ENCODE measurements at regions not wholly inside any gene's neighbourhood (a gene's known extent, or its start where the extent isn't known, plus 50 kb on each side); places are given as distances from the start of the nearest gene placed in this dataset.

DNA sequence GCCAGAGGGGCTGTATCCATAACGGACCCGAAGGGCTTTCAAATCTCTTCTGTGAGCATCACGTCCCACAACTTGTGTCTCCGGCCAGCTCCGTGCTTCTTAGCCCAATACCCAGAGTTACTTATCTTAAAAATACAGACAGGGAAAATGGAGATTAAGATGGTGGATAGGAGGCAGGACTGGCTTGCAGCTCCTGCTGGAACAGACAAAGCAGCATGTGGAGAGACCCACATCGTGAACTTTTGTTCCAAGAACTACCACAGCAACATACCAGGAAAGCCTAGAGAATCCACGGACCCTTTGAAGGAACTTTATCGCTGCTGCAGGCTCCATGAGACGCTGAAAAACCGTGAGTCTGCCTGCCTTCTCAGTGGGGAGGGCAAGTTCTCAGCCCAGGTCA, 113.7 kb downstream of the RNASET2 start:
- DNase-seq: no peak

- DNase-seq: no peak
Measured at GRCh38 chr6:166841216-166841615, 115.1 kb downstream of the RNASET2 start.

- DNase-seq: no peak
Measured at GRCh38 chr6:166839569-166839968, 116.8 kb downstream of the RNASET2 start.

DNA sequence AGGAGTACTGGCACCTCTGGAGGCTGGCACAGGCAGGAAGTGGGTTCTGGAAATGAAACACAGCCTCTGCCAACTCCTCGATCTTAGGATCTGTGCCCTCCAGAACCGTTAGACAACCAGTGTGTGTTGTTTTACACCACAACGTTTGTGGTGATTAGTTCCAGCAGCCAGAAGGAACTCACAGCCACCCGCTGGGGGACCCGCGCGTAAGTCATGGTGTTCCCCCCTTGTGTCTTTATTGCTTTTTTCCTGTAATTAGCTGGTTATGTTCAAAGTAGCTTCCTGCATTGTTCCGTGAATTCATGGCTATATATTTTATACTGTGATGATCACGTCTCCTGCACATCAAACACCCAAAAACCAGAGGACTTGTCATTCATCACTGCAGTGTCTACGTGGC, 117.4 kb downstream of the RNASET2 start:
- no peak for DNase-seq

GRCh38 chr6:166836785-166837718, 119.3 kb downstream of the RNASET2 start:
- no peak for DNase-seq

- DNase-seq: no peak
Measured at GRCh38 chr6:166834049-166834448, 122.3 kb downstream of the RNASET2 start.

DNA sequence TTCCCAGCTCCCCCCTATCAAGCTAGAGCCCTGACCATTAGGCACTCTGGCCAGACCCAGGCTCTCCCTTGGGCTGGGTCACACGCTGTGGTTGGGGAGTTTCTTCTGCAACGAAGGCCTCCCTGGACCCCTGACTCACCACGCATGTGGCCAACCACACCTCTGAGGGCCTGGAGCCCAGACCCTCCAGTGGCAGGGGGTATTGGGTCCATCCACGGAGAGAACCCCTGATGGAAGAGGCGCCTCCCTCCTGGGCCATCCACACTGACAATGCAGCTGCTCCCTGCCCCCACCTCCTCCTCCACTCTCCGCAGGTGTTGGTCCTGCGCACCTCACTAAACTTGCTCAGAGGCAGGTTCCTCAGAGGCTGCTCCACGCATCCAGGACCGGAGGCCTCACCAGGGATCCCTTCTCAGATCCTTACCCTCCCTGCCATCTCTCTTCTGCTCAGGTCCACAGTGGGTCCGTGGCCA, 125.4 kb downstream of the RNASET2 start:
- no peak for DNase-seq

DNA sequence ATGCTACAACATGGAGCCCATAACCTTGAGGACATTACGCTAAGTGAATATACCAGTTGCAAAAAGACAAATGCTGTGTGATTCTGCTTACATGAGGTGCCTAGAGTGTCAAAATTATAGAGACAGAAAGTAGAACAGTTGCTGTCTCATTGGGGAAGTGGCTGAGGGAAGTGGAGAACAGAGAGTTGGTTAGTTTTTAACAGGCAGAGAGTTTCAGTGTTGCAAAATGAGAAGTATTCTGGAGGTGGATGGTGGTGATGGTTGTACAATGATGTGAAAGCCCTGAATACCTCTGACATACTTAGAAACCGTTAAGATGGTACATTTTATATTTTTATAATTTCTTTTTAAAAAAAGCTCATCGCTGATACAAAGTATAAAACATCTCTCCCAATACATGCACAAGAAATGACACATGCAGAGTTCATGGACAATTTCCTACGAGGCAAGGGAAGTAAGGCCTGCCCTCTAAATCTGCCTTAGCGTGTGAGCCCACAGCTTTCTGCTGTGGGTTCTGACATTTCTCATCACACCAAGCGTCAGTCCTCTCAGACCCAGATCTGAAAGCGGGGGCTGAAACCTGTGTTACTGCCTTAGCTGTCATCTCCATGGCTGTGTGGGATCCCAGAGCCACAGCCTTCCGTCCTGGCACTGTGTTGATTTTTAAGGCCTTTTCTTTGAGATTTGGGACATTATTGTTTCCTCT, 126.0 kb downstream of the RNASET2 start:
- DNase-seq: peak; percentile 50 to 82 (median 76)

- DNase-seq: no peak
Measured at GRCh38 chr6:166826264-166826663, 130.1 kb downstream of the RNASET2 start.

DNA sequence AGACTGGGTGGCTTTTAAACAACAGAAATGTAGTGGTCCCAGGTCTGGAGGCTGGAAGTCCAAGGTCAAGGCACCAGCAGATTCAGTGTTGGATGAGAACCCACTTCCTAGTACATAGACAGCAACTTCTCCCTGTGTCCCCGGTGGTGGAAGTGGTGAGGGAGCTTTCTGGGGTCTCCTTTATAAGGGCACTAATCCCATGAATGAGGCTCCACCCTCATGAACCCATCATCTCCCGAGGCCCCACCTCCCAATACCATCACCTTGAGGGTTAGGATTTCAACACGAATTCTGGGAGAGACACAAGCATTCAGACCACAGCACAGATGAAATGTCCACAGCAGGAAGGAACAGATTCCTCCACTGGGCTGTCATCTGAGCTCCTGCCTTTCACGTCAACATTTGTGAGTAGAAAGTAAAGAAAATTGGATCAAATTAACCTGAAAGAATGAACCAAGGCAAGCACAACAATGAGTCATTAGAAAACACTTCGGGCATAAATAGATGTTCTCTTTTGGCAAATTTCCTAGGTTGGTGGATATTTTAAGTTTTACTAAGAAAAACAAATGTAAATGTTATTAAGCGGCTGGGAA, 130.7 kb downstream of the RNASET2 start:
- DNase-seq: no peak

DNA sequence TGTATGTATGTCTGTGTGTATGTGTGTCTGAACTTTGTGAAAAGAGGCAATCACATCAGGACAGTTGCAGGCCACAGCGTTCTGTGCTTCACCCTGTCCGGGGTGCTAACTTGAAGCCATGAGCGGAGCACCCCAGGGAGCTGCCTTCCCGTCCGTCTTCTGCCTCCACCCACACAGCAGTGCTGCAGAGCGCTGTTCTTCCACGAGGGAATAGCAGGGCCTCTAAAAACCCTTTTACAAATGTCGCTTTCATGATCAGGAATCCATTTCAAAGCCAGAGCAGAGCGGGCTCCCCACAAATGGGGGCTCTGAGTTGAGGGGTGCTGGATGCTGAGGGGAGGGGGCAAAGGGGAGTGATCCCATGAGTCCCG, 131.5 kb downstream of the RNASET2 start:
- DNase-seq: no peak

GRCh38 chr6:166824146-166824879, 132.0 kb downstream of the RNASET2 start:
- DNase-seq: no peak

DNA sequence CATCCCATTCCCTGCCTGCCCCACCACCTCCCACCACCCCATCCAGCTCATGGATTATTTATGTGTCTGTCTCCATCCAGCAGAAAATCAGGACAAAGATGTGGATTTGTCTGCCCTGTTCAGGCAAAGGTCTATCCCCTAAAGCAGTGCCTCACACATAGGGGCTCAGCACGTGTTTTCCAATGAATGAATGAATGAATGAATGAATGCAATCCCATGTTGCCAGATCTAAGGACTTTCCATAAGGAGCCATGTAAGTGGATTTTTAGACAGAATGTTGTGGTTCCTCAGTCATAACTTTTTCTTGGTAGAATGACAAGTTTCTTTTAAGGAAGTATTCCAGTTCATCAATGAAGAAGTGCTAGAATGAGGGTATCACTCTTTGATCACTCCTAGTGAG, 133.7 kb downstream of the RNASET2 start:
- DNase-seq: no peak

DNA sequence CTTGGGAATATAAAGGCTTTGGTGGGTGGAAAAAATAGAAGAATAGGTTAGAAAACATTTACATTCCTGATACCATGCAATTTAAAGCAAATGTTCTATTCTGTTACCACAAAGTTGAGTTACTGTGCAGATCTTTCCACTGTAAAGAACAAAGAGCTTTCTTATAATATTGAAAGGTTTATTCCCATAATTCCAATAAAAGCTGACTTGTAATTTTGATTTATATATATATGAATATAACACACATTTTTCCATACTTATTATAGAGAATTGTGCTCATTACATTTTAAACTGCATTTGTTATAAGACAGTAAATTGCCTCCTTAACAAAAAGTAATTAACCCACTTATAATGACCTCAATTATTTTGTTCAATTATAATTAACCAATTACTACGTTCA, 135.9 kb downstream of the RNASET2 start:
- no peak for DNase-seq

- DNase-seq: no peak
Measured at GRCh38 chr6:166820070-166820469, 136.3 kb downstream of the RNASET2 start.

DNA sequence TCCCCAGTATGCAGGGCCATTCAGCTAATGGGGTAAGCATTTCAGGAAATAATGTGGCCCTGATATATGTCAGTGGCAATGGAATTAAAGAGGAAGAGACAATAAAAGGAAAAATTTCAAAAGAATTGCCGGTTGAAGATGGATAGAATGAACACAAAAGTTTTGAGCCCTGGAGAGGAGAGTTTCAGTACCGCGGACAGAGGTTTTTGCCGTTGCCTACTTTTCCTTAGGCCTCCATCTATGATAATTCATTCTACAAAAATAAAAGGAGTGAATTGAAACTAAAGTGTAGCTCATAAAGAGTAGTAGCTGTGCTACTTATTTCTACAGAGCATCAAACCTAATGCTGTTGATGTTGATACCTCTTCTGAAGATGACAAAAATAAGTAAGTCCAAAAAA, 140.7 kb downstream of the RNASET2 start:
- peak in 2 of 4 experiments; percentile 27 to 34 for DNase-seq

- DNase-seq: no peak
Measured at GRCh38 chr6:166814390-166814789, 142.0 kb downstream of the RNASET2 start.

DNA sequence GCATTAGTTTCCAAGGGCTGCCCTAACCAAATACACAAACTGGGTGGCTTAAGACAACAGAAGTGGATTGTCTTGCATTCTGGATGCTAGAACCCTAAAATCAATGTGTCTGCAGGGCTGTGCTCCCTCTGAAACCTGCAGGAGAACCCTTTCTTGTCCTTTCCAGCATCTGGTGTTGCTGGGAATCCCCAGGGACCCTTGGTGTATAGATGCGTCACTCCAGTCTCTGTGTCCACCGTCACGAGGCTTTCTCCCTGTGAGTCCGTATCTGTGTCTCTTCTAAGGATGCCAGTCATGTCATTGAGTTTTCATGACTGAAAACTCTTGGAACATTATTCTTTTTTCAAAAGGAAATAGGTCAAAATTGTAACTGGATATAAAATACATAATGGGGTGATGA, 142.9 kb downstream of the RNASET2 start:
- no peak for DNase-seq

DNA sequence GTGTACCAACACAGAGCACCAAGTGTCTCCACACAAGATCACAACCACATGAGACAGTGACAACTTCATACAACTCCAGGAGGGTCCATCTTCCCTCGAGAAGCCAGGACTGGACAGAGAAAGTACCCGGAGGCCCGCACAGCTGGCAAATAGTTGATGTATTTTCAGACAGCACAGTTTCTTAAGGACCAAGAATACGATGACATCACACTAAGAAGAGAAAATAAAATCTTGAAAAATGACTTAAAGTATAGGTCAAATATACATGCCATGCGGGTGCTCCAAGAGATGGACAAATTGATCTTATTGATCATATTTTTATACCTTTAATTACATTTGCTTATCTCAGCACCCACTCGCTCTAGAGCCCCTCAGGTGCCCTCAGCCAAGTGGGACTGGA, 145.5 kb downstream of the RNASET2 start:
- DNase-seq: no peak

DNA sequence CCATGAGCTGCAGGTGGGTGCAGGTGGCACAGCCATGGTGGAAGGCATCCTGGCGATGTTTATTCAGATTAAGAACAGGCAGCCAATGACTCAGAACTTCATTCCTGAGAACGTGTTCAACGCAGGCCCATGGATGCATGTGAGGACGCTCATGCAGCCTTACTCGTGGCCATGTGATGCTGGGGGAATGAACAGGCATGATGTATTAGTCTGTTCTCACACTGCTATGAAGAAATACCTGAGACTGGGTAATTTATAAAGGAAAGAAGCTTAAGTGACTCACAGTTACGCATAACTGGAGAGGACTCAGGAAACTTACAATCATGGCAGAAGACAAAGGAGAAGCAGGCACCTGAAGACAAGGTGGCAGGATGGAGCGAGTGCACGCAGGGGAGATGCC, 146.6 kb downstream of the RNASET2 start:
- no peak for DNase-seq

DNA sequence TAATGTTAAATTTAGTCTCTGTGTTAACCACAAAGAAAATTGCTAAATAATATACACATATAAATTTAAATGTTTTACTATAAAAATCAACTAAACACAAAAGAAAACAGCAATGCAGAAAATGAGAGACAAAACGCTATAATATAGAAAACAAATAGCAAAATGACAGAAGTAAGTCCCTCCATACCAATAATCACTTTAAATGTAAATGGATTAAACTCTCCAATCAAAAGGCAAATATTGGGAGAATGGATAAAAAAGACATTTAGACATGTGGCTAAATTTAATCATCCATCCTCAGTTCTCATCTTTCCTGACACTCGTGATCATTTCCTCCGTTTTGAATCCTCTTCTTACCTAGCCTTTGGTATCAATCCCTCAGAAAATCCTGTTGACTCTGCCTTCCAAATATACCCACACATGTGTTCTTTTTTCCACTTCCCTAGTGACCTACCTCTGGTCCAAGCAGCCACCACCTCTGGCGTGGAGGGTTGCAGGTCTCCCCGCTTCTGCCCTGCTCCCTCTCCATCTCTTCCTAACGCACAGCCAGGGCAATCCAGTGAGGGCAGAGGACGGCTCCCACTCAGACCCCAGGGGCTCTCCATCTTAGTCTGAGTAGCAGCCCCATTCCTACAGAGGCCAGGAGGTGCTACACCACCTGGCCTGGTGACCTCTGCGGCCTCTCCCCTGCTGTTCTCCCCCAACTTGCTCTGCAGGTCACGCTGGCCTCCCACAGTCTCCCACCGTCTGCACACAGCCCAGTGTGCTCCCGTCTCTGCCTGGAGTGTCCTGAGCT, 149.2 kb downstream of the RNASET2 start:
- no peak for DNase-seq

All from suppressor macrophage (primary cell).